Ovary (tissue), 7 donors: ENCODE measurements at regions not wholly inside any gene's neighbourhood (a gene's known extent, or its start where the extent isn't known, plus 50 kb on each side); places are given as distances from the start of the nearest gene placed in this dataset.

ENCODE experiments used
- DNase-seq, 5 donors: peaks; one replicate each; pipeline ENCODE4 v3.0.0-alpha.2; 2019 to 2020
- H3K27ac ChIP-seq, 2 donors: fragments of 200-600 bp; one replicate each; pipeline versions ENCODE4 v1.5.1 to v1.8.0; 2019 to 2022
- H3K27me3 ChIP-seq: fragments of 200-600 bp; one replicate; pipeline ENCODE4 v1.8.0; 2022
- H3K36me3 ChIP-seq: fragments of 200-600 bp; sonication (generic); one replicate; pipeline ENCODE4 v1.5.1; 2019
- H3K4me1 ChIP-seq: one replicate; pipeline ENCODE4 v1.8.1; 2013; ENCODE audit warnings: mild to moderate bottlenecking, moderate library complexity; ENCODE audit not compliant: insufficient read depth
- H3K4me3 ChIP-seq: fragments of 200-600 bp; sonication (generic); one replicate; pipeline ENCODE4 v1.5.1; 2017
- H3K9me3 ChIP-seq, 2 donors: fragments of 200-600 bp in 1 of 2; sonication (generic) in 1 of 2; one replicate each; pipeline versions ENCODE4 v1.5.1 to v1.8.1; 2013 to 2019; ENCODE audit warnings: mild to moderate bottlenecking in 1 of 2, moderate library complexity in 1 of 2
- CTCF ChIP-seq, 3 donors: fragments of 450-650 bp in 2 of 3; fragments of 200-600 bp in 1 of 3; IDR thresholded peaks; one replicate each; pipeline versions ENCODE4 v1.5.1 to v1.8.0; 2016 to 2022; ENCODE audit warnings: antibody characterized with exemption in 3 of 3, mild to moderate bottlenecking in 1 of 3
- EP300 ChIP-seq: sonication (generic); formaldehyde crosslinking; IDR thresholded peaks from one replicate; pipeline ENCODE4 v1.6.1; 2017; ENCODE audit warnings: antibody characterized with exemption
- POLR2A ChIP-seq: fragments of 450-650 bp; IDR thresholded peaks from one replicate; pipeline ENCODE4 v1.6.1; 2017; ENCODE audit warnings: antibody characterized with exemption, mild to moderate bottlenecking, moderate library complexity
- WGBS, 3 donors: extraction: QIAGEN DNeasy Blood & Tissue Kit in 1 of 3; methylation state at CpG; one replicate each; pipeline versions ENCODE4 v1.1.5 to v1.1.7; 2013 to 2017; 5-methylcytosine and 5-hydroxymethylcytosine counted together
- intact Hi-C, 4 donors: fragments of 100-400 bp; cut with DNase I; formaldehyde crosslinking; loops; one replicate each; pipeline versions ENCODE4 v1.11.0 to v1.15.1; 2022 to 2023
- donor health status: DM: no; HTN: no; CAD: no; lungs with moderate emphysema.
- donor health status: DM: no; HTN: no; CAD: no.
- donor health status: Bipolar disorder and iron deficiency.
- donor health status: DM: no; HTN: no; CAD: no.
- donor health status: DM: yes; HTN: yes; CAD: no.

GRCh38 chr12:45615268-45615667 lies 114.2 kb upstream of the ARID2 start:
- TF ChIP-seq EP300 (no peak), POLR2A (no peak), CTCF (IDR thresholded peaks at IDR 0.05) (no peak)
- no peaks in the 10 kb centered on the region for H3K4me1 ChIP-seq
- H3K9me3 ChIP-seq: no peaks in the 10 kb centered on the region
- intact Hi-C loops: no loop called here
- H3K4me3 ChIP-seq: no peak overlapping the region
- H3K27ac ChIP-seq: no peak overlapping the region
- H3K36me3 ChIP-seq: no peaks in the 10 kb centered on the region
- WGBS, 3 donors: 11 to 21% (median 12%) methylated on average over 1 of the region's 1 CpG
- DNase-seq: no peak
- no peaks in the 10 kb centered on the region for H3K27me3 ChIP-seq

- H3K4me3 ChIP-seq: no peak overlapping the region
- no peak overlapping the region for H3K27ac ChIP-seq
- H3K4me1 ChIP-seq: no peaks in the 10 kb centered on the region
- no peaks in the 10 kb centered on the region for H3K9me3 ChIP-seq
- H3K27me3 ChIP-seq: no peaks in the 10 kb centered on the region
- no peak for TF ChIP-seq POLR2A
- TF ChIP-seq CTCF (IDR thresholded peaks at IDR 0.05): no peak
- TF ChIP-seq EP300: no peak
- DNase-seq: no peak
- no peaks in the 10 kb centered on the region for H3K36me3 ChIP-seq
- intact Hi-C loops: no loop called here
- 91 to 96% (median 95%) methylated on average over 3 of the region's 3 CpGs for WGBS, 3 donors
Measured at GRCh38 chr12:45619736-45620135, 109.8 kb upstream of the ARID2 start.

DNA sequence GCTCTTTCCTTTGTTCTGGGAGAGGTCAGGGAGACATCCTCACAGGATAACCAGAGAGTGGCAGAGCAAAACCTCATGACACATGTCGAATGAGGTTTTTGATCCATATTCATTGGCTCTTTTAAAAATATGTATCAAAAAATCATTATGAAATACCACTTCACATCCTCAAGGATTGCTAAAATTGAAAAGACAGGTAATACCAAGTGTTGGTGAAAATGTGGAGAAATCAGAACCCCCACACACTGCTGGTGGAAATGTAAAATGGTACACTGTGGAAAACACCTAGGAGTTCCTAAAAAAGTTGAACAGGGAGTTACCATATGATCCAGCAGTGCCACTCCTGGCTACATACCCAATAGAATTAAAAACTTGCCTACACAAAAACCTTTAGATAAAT lies 107.8 kb upstream of the ARID2 start:
- WGBS, 3 donors: 92 to 100% (median 94%) methylated on average over 1 of the region's 1 CpG
- Histone ChIP-seq H3K27me3 (no peaks in the 10 kb centered on the region), H3K9me3 (no peaks in the 10 kb centered on the region), H3K27ac (no peak overlapping the region), H3K4me1 (no peaks in the 10 kb centered on the region), H3K36me3 (no peaks in the 10 kb centered on the region), H3K4me3 (no peak overlapping the region)
- TF ChIP-seq POLR2A (no peak), CTCF (IDR thresholded peaks at IDR 0.05) (no peak), EP300 (no peak)
- intact Hi-C loops: no loop called here
- DNase-seq: no peak

DNA sequence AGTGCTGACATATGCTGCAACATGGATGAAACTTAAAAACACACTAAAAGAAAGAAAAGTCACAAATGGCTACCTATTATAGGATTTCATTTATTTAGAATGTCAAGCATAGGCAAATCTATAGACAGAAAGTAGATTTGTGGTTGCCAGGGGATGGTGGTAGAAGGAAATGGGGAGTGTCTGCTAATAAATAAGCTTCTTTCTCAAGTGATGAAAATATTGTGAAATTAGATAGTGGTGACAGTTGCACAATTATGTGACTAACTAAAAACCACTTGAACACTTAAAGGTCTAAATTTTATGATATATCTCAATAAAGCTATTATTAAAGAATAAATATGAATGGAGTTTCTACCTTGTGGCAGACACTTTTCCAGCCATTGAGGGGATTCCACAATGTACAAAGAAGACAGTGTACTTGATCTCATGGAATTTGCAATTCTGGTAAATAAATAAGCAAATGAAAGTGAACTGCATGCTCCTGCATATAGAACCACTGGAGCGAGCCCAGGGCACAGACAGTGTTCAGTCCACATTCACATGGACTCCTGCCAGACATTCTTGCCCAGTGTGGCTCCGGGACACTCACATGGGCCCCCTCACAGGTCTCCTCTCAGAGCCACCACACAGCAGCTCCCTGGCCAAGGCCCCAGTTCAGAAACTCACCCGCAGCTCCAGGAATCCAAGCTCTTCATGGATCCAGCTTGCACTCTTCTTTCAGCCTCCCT lies 107.1 kb upstream of the ARID2 start:
- H3K9me3 ChIP-seq: no peaks in the 10 kb centered on the region
- DNase-seq: no peak
- H3K27me3 ChIP-seq: no peaks in the 10 kb centered on the region
- WGBS, 3 donors: 81 to 91% (median 87%) methylated on average over 3 of the region's 3 CpGs
- H3K4me1 ChIP-seq: no peaks in the 10 kb centered on the region
- no peak overlapping the region for H3K4me3 ChIP-seq
- TF ChIP-seq POLR2A (no peak), EP300 (no peak), CTCF (IDR thresholded peaks at IDR 0.05) (no peak)
- no peaks in the 10 kb centered on the region for H3K36me3 ChIP-seq
- intact Hi-C loops: no loop called here
- no peak overlapping the region for H3K27ac ChIP-seq
